Heart left ventricle (tissue), 13 donors: ENCODE measurements at regions not wholly inside any gene's neighbourhood (a gene's known extent, or its start where the extent isn't known, plus 50 kb on each side); places are given as distances from the start of the nearest gene placed in this dataset.

Source experiments
- CTCF ChIP-seq, 12 donors: fragments of 200-600 bp; sonication (generic) in 4 of 12; IDR thresholded peaks; one replicate each; pipeline versions ENCODE4 v1.5.0 to v1.8.0; 2018 to 2022; ENCODE audit warnings: antibody characterized with exemption in 12 of 12, mild to moderate bottlenecking in 5 of 12
- POLR2A ChIP-seq, 2 donors: fragments of 450-650 bp; IDR thresholded peaks; one replicate each; pipeline ENCODE4 v1.6.1; 2017; ENCODE audit warnings: antibody characterized with exemption in 2 of 2, mild to moderate bottlenecking in 2 of 2, moderate library complexity in 2 of 2
- donor health status: ischemic (EF 13 %, LVEDD 7.1; RV severe dilation, severe dysfunction).
- donor health status: DM: no; HTN: yes; CAD: no.
- donor health status: DM: no; HTN: no; CAD: no.
- donor health status: ischemic (EF 25% LVEDD 6.9; RV normal size, moderate dysfunction).
- donor health status: ischemic (EF 25% LVEDD 5.7; RV mildly dilated, moderate dysfunction).
- donor health status: ischemic (EF 35%, LVEDD 5.7; RV mildly dilated, moderate dysfunction).
- donor health status: nonischemic (EF 11% LVEDD 7.7; RV severe dilation, severe dysfunction).
- donor health status: DM: yes; HTN: yes; CAD: no.
- donor health status: PGD.
- donor health status: ischemic (EF 29% LVEDD 5.4; RV normal size, mild dysfunction).
- donor health status: nonischemic (EF 23%, LVEDD 6.1; RV moderate dilation, normal function).

- TF ChIP-seq CTCF (IDR thresholded peaks at IDR 0.05), result no peak
- TF ChIP-seq POLR2A (IDR thresholded peaks at IDR 0.05), result no peak
Observed at GRCh38 chr9:117486426-117486825, 71.6 kb upstream of the ASTN2 start.
